ENCODE measurements at regions not wholly inside any gene's neighbourhood (a gene's known extent, or its start where the extent isn't known, plus 50 kb on each side); places are given as distances from the start of the nearest gene placed in this dataset.
"Not testable (repeated sequence)": the region's sequence is repeated elsewhere in the genome, so short reads cannot be mapped to it uniquely, and the experiment has no call there.

GRCh38 chr7:67890316-67890715, 893.7 kb downstream of the TYW1 start:
- no peak for TF ChIP-seq ZNF274 (IDR thresholded peaks at IDR 0.05; ENCODE audit: low read depth, low read length)
- H3K4me3 ChIP-seq (ENCODE audit: low read length), result no peak overlapping the region

- no peak for TF ChIP-seq ZNF274 (IDR thresholded peaks at IDR 0.05; ENCODE audit: low read depth, low read length)
- H3K4me3 ChIP-seq (ENCODE audit: low read length), result no peak overlapping the region
Measured at GRCh38 chr7:67894746-67895145, 898.1 kb downstream of the TYW1 start.

GRCh38 chr7:67896721-67897120, 900.1 kb downstream of the TYW1 start:
- H3K4me3 ChIP-seq (ENCODE audit: low read length), result no peak overlapping the region
- no peak for TF ChIP-seq ZNF274 (IDR thresholded peaks at IDR 0.05; ENCODE audit: low read depth, low read length)

GRCh38 chr7:67900456-67900855, 903.8 kb downstream of the TYW1 start:
- no peak for TF ChIP-seq ZNF274 (IDR thresholded peaks at IDR 0.05; ENCODE audit: low read depth, low read length)
- H3K4me3 ChIP-seq (ENCODE audit: low read length), result no peak overlapping the region

GRCh38 chr7:67901808-67902480, 905.3 kb downstream of the TYW1 start:
- no peak overlapping the region for H3K4me3 ChIP-seq (ENCODE audit: low read length)
- no peak for TF ChIP-seq ZNF274 (IDR thresholded peaks at IDR 0.05; ENCODE audit: low read depth, low read length)

- TF ChIP-seq ZNF274 (IDR thresholded peaks at IDR 0.05; ENCODE audit: low read depth, low read length), result no peak
- no peak overlapping the region for H3K4me3 ChIP-seq (ENCODE audit: low read length)
Measured at GRCh38 chr7:67907792-67908191, 911.2 kb downstream of the TYW1 start.

GRCh38 chr7:67912437-67912836, 915.8 kb downstream of the TYW1 start:
- no peak for TF ChIP-seq ZNF274 (IDR thresholded peaks at IDR 0.05; ENCODE audit: low read depth, low read length)
- no peak overlapping the region for H3K4me3 ChIP-seq (ENCODE audit: low read length)

- H3K4me3 ChIP-seq (ENCODE audit: low read length), result no peak overlapping the region
- TF ChIP-seq ZNF274 (IDR thresholded peaks at IDR 0.05; ENCODE audit: low read depth, low read length), result no peak
Measured at GRCh38 chr7:67913604-67914003, 917.0 kb downstream of the TYW1 start.

- H3K4me3 ChIP-seq (ENCODE audit: low read length), result not testable (repeated sequence)
Measured at GRCh38 chr7:67916111-67916510, 919.5 kb downstream of the TYW1 start.

- no peak for TF ChIP-seq ZNF274 (IDR thresholded peaks at IDR 0.05; ENCODE audit: low read depth, low read length)
- no peak overlapping the region for H3K4me3 ChIP-seq (ENCODE audit: low read length)
Measured at GRCh38 chr7:67916571-67917436, 920.2 kb downstream of the TYW1 start.

GRCh38 chr7:67917437-67917755, 920.8 kb downstream of the TYW1 start:
- TF ChIP-seq ZNF274 (IDR thresholded peaks at IDR 0.05; ENCODE audit: low read depth, low read length), result no peak
- H3K4me3 ChIP-seq (ENCODE audit: low read length), result no peak overlapping the region

GRCh38 chr7:67918158-67918557, 921.5 kb downstream of the TYW1 start:
- H3K4me3 ChIP-seq (ENCODE audit: low read length), result no peak overlapping the region
- TF ChIP-seq ZNF274 (IDR thresholded peaks at IDR 0.05; ENCODE audit: low read depth, low read length), result no peak

- no peak overlapping the region for H3K4me3 ChIP-seq (ENCODE audit: low read length)
- no peak for TF ChIP-seq ZNF274 (IDR thresholded peaks at IDR 0.05; ENCODE audit: low read depth, low read length)
Measured at GRCh38 chr7:67923286-67923685, 926.7 kb downstream of the TYW1 start.

- no peak overlapping the region for H3K4me3 ChIP-seq (ENCODE audit: low read length)
- no peak for TF ChIP-seq ZNF274 (IDR thresholded peaks at IDR 0.05; ENCODE audit: low read depth, low read length)
Measured at GRCh38 chr7:67928141-67928540, 931.5 kb downstream of the TYW1 start.

- not testable (repeated sequence) for H3K4me3 ChIP-seq (ENCODE audit: low read length)
Measured at GRCh38 chr7:67936447-67936846, 939.8 kb downstream of the TYW1 start.

Data from GM08714 (cell line).